DOHH2 (cell line): ENCODE measurements at regions not wholly inside any gene's neighbourhood (a gene's known extent, or its start where the extent isn't known, plus 50 kb on each side); places are given as distances from the start of the nearest gene placed in this dataset.

Experiments used
- H3F3A ChIP-seq: fragments of 200-600 bp; sonication (generic), shearing (Covaris generic); 2 replicates; pipeline ENCODE4 v1.6.0; 2016; ENCODE audit warnings: antibody characterized with exemption, mild to moderate bottlenecking; ENCODE audit not compliant: control insufficient read depth, insufficient read depth
- H3K27ac ChIP-seq: fragments of 200-600 bp; sonication (generic); 2 replicates; pipeline ENCODE4 v1.5.1; 2014; ENCODE audit warnings: low read depth, mild to moderate bottlenecking, low read length, moderate library complexity
- H3K27me3 ChIP-seq: fragments of 200-600 bp; sonication (generic); 2 replicates; pipeline ENCODE4 v1.6.1; 2014; ENCODE audit warnings: mild to moderate bottlenecking, low read length, mixed read lengths; ENCODE audit not compliant: control insufficient read depth
- H3K36me3 ChIP-seq: fragments of 200-600 bp; sonication (generic); 2 replicates; pipeline ENCODE4 v1.6.1; 2014; ENCODE audit warnings: mild to moderate bottlenecking, low read length, moderate library complexity, mixed read lengths; ENCODE audit not compliant: control insufficient read depth
- H3K4me1 ChIP-seq: fragments of 200-600 bp; sonication (generic); 2 replicates; pipeline ENCODE4 v1.6.1; 2014; ENCODE audit warnings: mild to moderate bottlenecking, low read length, mixed read lengths; ENCODE audit not compliant: control insufficient read depth
- H3K4me2 ChIP-seq: fragments of 200-600 bp; sonication (generic); 2 replicates; pipeline ENCODE4 v1.6.0; 2014; ENCODE audit warnings: mild to moderate bottlenecking, low read length, moderate library complexity
- H3K4me3 ChIP-seq: fragments of 200-600 bp; sonication (generic); 2 replicates; pipeline ENCODE4 v1.5.1; 2014; ENCODE audit warnings: mild to moderate bottlenecking, low read length, mixed read lengths
- H3K79me2 ChIP-seq: fragments of 200-600 bp; sonication (generic); 2 replicates; pipeline ENCODE4 v1.6.1; 2014; ENCODE audit warnings: mild to moderate bottlenecking, low read length, mixed read lengths; ENCODE audit not compliant: control insufficient read depth
- H3K9me2 ChIP-seq: fragments of 200-600 bp; sonication (generic); replicated peaks from 2 replicates; pipeline ENCODE4 v1.6.1; 2014; ENCODE audit warnings: mild to moderate bottlenecking, low read length, mixed read lengths; ENCODE audit not compliant: control insufficient read depth
- H3K9me3 ChIP-seq: fragments of 200-600 bp; sonication (generic); 2 replicates; pipeline ENCODE4 v1.6.1; 2014; ENCODE audit warnings: antibody characterized with exemption, low read length, mixed read lengths; ENCODE audit not compliant: control insufficient read depth, insufficient read depth
- H4K20me1 ChIP-seq: fragments of 200-600 bp; sonication (generic); 2 replicates; pipeline ENCODE4 v1.6.0; 2014; ENCODE audit warnings: low read depth, mild to moderate bottlenecking, antibody characterized with exemption, low read length, moderate library complexity; ENCODE audit not compliant: control insufficient read depth, insufficient read depth
- EZH2phosphoT487 ChIP-seq: fragments of 200-600 bp; sonication (generic); IDR thresholded peaks from 2 replicates; pipeline ENCODE4 v1.6.1; 2017; ENCODE audit warnings: borderline replicate concordance, mild to moderate bottlenecking, antibody characterized with exemption, low read length, moderate library complexity, mixed read lengths
- TF ChIP-seq, protein P1 (sequence below): fragments of 200-600 bp; sonication (generic); IDR thresholded peaks from one replicate; pipeline ENCODE4 v1.5.1; 2014; ENCODE audit warnings: antibody characterized with exemption, mild to moderate bottlenecking, low read depth, low read length; ENCODE audit not compliant: poor library complexity, severe bottlenecking

DNA sequence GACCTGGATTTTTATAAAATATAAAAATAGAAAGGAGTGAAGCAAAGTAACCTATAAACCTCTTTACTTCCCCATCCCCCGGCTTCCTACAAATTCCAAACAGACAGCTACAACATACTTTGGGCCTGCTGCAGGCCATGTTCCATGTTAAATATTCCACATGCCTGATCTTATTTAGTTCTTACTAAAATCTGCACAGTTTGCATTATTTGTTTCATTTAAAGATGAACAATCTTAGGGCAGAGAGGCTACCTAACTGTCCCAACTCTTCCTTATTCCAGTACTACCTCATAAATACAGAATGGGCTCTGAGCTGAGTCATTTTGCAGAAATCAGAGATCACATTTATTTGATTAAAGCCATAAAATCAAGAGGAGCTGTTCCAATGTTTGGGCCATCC lies 665.0 kb downstream of the PDCD6IP start:
- H3F3A ChIP-seq = no peaks in the 10 kb centered on the region
- no peak overlapping the region for H3K4me2 ChIP-seq
- no peaks in the 10 kb centered on the region for H3K27me3 ChIP-seq
- H3K4me1 ChIP-seq = no peaks in the 10 kb centered on the region
- H3K36me3 ChIP-seq = no peaks in the 10 kb centered on the region
- TF ChIP-seq, protein P1, sequence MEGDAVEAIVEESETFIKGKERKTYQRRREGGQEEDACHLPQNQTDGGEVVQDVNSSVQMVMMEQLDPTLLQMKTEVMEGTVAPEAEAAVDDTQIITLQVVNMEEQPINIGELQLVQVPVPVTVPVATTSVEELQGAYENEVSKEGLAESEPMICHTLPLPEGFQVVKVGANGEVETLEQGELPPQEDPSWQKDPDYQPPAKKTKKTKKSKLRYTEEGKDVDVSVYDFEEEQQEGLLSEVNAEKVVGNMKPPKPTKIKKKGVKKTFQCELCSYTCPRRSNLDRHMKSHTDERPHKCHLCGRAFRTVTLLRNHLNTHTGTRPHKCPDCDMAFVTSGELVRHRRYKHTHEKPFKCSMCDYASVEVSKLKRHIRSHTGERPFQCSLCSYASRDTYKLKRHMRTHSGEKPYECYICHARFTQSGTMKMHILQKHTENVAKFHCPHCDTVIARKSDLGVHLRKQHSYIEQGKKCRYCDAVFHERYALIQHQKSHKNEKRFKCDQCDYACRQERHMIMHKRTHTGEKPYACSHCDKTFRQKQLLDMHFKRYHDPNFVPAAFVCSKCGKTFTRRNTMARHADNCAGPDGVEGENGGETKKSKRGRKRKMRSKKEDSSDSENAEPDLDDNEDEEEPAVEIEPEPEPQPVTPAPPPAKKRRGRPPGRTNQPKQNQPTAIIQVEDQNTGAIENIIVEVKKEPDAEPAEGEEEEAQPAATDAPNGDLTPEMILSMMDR = no peak
- TF ChIP-seq EZH2phosphoT487 = no peak
- no peaks in the 10 kb centered on the region for H3K79me2 ChIP-seq
- no peaks in the 10 kb centered on the region for H3K9me2 ChIP-seq
- peaks cover 8% of the 10 kb centered on the region for H3K9me3 ChIP-seq
- no peak overlapping the region for H3K27ac ChIP-seq
- H4K20me1 ChIP-seq = no peaks in the 10 kb centered on the region
- no peak overlapping the region for H3K4me3 ChIP-seq

DNA sequence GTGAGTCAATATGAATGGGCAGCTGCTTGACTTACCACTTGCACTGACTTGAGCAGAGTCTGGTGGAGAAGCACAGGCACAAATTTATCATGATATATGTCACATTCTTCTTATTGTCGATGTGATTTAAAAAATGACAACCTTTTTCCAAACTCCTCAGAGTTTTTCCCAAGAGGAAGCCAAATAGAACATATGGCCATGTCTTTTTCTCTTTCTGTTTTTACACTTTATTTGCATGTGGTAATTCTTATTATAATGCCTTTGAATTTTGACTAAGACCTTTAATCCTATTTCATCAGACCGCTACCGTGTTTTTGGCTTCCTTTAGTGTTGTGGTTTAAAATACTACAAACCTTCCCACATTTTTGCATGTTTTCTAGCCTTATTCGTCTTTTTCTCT lies 666.2 kb downstream of the PDCD6IP start:
- Histone ChIP-seq H4K20me1 (no peaks in the 10 kb centered on the region), H3K4me1 (no peaks in the 10 kb centered on the region), H3K36me3 (no peaks in the 10 kb centered on the region), H3K9me2 (no peaks in the 10 kb centered on the region), H3K27ac (no peak overlapping the region), H3K4me3 (no peak overlapping the region), H3K9me3 (peaks cover 3% of the 10 kb centered on the region), H3K27me3 (no peaks in the 10 kb centered on the region), H3K4me2 (no peak overlapping the region), H3K79me2 (no peaks in the 10 kb centered on the region), H3F3A (no peaks in the 10 kb centered on the region)
- TF ChIP-seq, protein P1 = no peak
- no peak for TF ChIP-seq EZH2phosphoT487

DNA sequence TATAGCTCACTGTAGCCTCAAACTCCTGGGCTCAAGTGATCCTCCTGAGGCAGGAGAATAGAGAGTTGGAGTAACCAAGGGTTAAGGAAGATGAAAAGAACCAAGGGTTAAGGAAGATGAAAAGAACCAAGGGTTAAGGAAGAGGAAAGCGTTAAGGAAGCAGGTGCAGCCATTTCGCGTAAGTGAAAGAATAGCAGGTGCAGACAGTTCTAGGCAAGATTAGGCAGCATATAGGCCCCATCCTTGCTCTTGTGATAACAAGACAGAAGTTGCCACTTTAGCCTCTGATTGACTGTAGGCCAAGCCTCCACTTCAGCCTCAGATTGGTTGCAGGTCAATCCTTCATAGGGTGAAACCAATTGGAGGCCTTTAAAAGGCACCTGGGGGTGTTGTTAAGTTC lies 677.4 kb downstream of the PDCD6IP start:
- H3K9me2 ChIP-seq = no peaks in the 10 kb centered on the region
- no peaks in the 10 kb centered on the region for H3K4me1 ChIP-seq
- no peak overlapping the region for H3K4me2 ChIP-seq
- H3F3A ChIP-seq = no peaks in the 10 kb centered on the region
- no peaks in the 10 kb centered on the region for H3K9me3 ChIP-seq
- no peak overlapping the region for H3K4me3 ChIP-seq
- no peaks in the 10 kb centered on the region for H4K20me1 ChIP-seq
- no peaks in the 10 kb centered on the region for H3K36me3 ChIP-seq
- H3K27ac ChIP-seq = no peak overlapping the region
- TF ChIP-seq, protein P1 = no peak
- TF ChIP-seq EZH2phosphoT487 = no peak
- no peaks in the 10 kb centered on the region for H3K27me3 ChIP-seq
- H3K79me2 ChIP-seq = no peaks in the 10 kb centered on the region
